Suppressor macrophage treated with lipopolysaccharide for 1 hour (primary cell): ENCODE measurements at regions not wholly inside any gene's neighbourhood (a gene's known extent, or its start where the extent isn't known, plus 50 kb on each side); places are given as distances from the start of the nearest gene placed in this dataset.

Source experiments
- DNase-seq, 3 donors: peaks; one replicate each; pipeline ENCODE4 v3.0.0-alpha.2; 2020 to 2022

GRCh38 chrX:140848800-140849199 lies 139.2 kb downstream of the LINC00632 start:
- DNase-seq, result no peak

GRCh38 chrX:140860718-140861117 lies 141.7 kb upstream of the SPANXB1 start:
- DNase-seq, result no peak

- DNase-seq, result no peak
Observed at GRCh38 chrX:140866446-140866845, 135.9 kb upstream of the SPANXB1 start.

- no peak for DNase-seq
Observed at GRCh38 chrX:140912606-140913005, 89.8 kb upstream of the SPANXB1 start.

GRCh38 chrX:140913802-140914501 lies 88.4 kb upstream of the SPANXB1 start:
- no peak for DNase-seq

- DNase-seq, result no peak
Observed at GRCh38 chrX:140916872-140917271, 85.5 kb upstream of the SPANXB1 start.

GRCh38 chrX:140917354-140918115 lies 84.9 kb upstream of the SPANXB1 start:
- DNase-seq, result no peak

- DNase-seq, result peak; percentile 15 to 54 (median 19)
Observed at GRCh38 chrX:140918398-140919038, 83.9 kb upstream of the SPANXB1 start.

GRCh38 chrX:140920416-140920815 lies 82.0 kb upstream of the SPANXB1 start:
- DNase-seq, result no peak

GRCh38 chrX:140923118-140923517 lies 79.3 kb upstream of the SPANXB1 start:
- no peak for DNase-seq

GRCh38 chrX:140928739-140929138 lies 73.7 kb upstream of the SPANXB1 start:
- no peak for DNase-seq

GRCh38 chrX:140933016-140933415 lies 69.4 kb upstream of the SPANXB1 start:
- no peak for DNase-seq

- DNase-seq, result peak in 1 of 3 donors; percentile 0
Observed at GRCh38 chrX:140933874-140934655, 68.3 kb upstream of the SPANXB1 start.

- no peak for DNase-seq
Observed at GRCh38 chrX:140943513-140943912, 58.9 kb upstream of the SPANXB1 start.

- DNase-seq, result no peak
Observed at GRCh38 chrX:140944710-140945109, 57.7 kb upstream of the SPANXB1 start.

- DNase-seq, result no peak
Observed at GRCh38 chrX:140948827-140949226, 53.6 kb upstream of the SPANXB1 start.

GRCh38 chrX:140949233-140949632 lies 53.2 kb upstream of the SPANXB1 start:
- DNase-seq, result no peak
